ENCODE measurements at regions not wholly inside any gene's neighbourhood (a gene's known extent, or its start where the extent isn't known, plus 50 kb on each side); places are given as distances from the start of the nearest gene placed in this dataset.

DNA sequence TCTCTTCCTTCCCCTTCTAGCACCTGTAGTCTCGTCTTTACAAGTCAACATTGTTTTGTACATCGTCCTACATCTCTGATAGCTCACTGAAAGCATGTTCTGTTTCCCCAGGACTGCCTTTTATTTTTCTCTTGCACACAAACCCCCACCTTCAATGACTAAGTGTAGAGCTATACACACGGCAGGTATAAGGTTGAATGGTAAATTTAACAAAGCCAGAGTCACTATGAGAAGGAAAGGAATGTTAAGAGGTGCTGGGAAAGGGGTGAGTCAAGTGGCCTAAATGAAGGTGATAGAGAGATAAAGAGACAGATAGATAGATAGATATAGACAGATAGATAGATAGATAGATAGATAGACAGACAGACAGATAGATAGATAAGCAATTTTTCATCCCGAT lies 134.3 kb upstream of the ATP1B1 start:
- no peak for TF ChIP-seq CTCF (conservative IDR thresholded peaks at IDR 0.05; ENCODE audit: low read depth, low read length)
- TF ChIP-seq EZH2 (IDR thresholded peaks at IDR 0.05; ENCODE audit: borderline replicate concordance, low read depth, low read length, poor library complexity, severe bottlenecking) = no peak
